ENCODE measurements at regions not wholly inside any gene's neighbourhood (a gene's known extent, or its start where the extent isn't known, plus 50 kb on each side); places are given as distances from the start of the nearest gene placed in this dataset.
"Not testable (repeated sequence)": the region's sequence is repeated elsewhere in the genome, so short reads cannot be mapped to it uniquely, and the experiment has no call there.

GRCh38 chr5:36739751-36740221 is 133.4 kb downstream of the SLC1A3 start:
- DNase-seq (ENCODE audit: low read depth): peak; percentile 84
- no peak overlapping the region for H3K4me3 ChIP-seq (ENCODE audit: low read length)
- peak; percentile 98 for TF ChIP-seq CTCF (IDR thresholded peaks at IDR 0.05; ENCODE audit: insufficient read depth, low read depth, low read length, missing control alignments)

GRCh38 chr5:36740259-36740898 is 134.0 kb downstream of the SLC1A3 start:
- no peak for TF ChIP-seq CTCF (IDR thresholded peaks at IDR 0.05; ENCODE audit: insufficient read depth, low read depth, low read length, missing control alignments)
- no peak overlapping the region for H3K4me3 ChIP-seq (ENCODE audit: low read length)
- no peak for DNase-seq (ENCODE audit: low read depth)

- no peak overlapping the region for H3K4me3 ChIP-seq (ENCODE audit: low read length)
- DNase-seq (ENCODE audit: low read depth): no peak
- TF ChIP-seq CTCF (IDR thresholded peaks at IDR 0.05; ENCODE audit: insufficient read depth, low read depth, low read length, missing control alignments): no peak
Observed at GRCh38 chr5:36741128-36741527, 134.7 kb downstream of the SLC1A3 start.

- peak; percentile 70 for TF ChIP-seq CTCF (IDR thresholded peaks at IDR 0.05; ENCODE audit: insufficient read depth, low read depth, low read length, missing control alignments)
- peak; percentile 78 for DNase-seq (ENCODE audit: low read depth)
Observed at GRCh38 chr5:36743891-36744772, 132.4 kb upstream of the NIPBL start.

GRCh38 chr5:36744773-36745589 is 131.6 kb upstream of the NIPBL start:
- peak; percentile 95 for DNase-seq (ENCODE audit: low read depth)
- H3K4me3 ChIP-seq (ENCODE audit: low read length): peak overlapping the region; percentile 54
- no peak for TF ChIP-seq CTCF (IDR thresholded peaks at IDR 0.05; ENCODE audit: insufficient read depth, low read depth, low read length, missing control alignments)

More at GRCh38 chr5:36743891-36744772, 132.4 kb upstream of the NIPBL start:
- peak overlapping the region; percentile 54 for H3K4me3 ChIP-seq (ENCODE audit: low read length)

GRCh38 chr5:36747794-36748193 is 128.8 kb upstream of the NIPBL start:
- DNase-seq (ENCODE audit: low read depth); H3K4me3 ChIP-seq (ENCODE audit: low read length): not testable (repeated sequence)

- no peak overlapping the region for H3K4me3 ChIP-seq (ENCODE audit: low read length)
- peak; percentile 32 for TF ChIP-seq CTCF (IDR thresholded peaks at IDR 0.05; ENCODE audit: insufficient read depth, low read depth, low read length, missing control alignments)
- no peak for DNase-seq (ENCODE audit: low read depth)
Observed at GRCh38 chr5:36751886-36752285, 124.7 kb upstream of the NIPBL start.

Data from epithelial cell of esophagus (primary cell).